ENCODE measurements at regions not wholly inside any gene's neighbourhood (a gene's known extent, or its start where the extent isn't known, plus 50 kb on each side); places are given as distances from the start of the nearest gene placed in this dataset.
"Not testable (repeated sequence)": the region's sequence is repeated elsewhere in the genome, so short reads cannot be mapped to it uniquely, and the experiment has no call there.

GRCh38 chr1:188652678-188653077 lies 1823.9 kb downstream of the PLA2G4A start:
- Mint-ChIP-seq H3K4me3 (no peak overlapping the region), H3K36me3 (no peaks in the 10 kb centered on the region), H3K27ac (no peak overlapping the region), H3K9me3 (no peaks in the 10 kb centered on the region), H3K27me3 (no peaks in the 10 kb centered on the region), H3K4me1 (ENCODE audit: unreplicated experiment) (peaks cover 4% of the 10 kb centered on the region)
- DNase-seq (ENCODE audit: extremely low spot score, unreplicated experiment): no peak
- TF ChIP-seq CTCF (conservative IDR thresholded peaks at IDR 0.05): no peak

GRCh38 chr1:188655966-188656365 lies 1821.7 kb downstream of the BRINP3 start:
- H3K4me3 Mint-ChIP-seq; DNase-seq (ENCODE audit: extremely low spot score, unreplicated experiment); H3K27me3 Mint-ChIP-seq; H3K36me3 Mint-ChIP-seq; H3K27ac Mint-ChIP-seq; H3K9me3 Mint-ChIP-seq; H3K4me1 Mint-ChIP-seq (ENCODE audit: unreplicated experiment): not testable (repeated sequence)

GRCh38 chr1:188660572-188660971 lies 1817.1 kb downstream of the BRINP3 start:
- Mint-ChIP-seq H3K36me3 (no peaks in the 10 kb centered on the region), H3K4me1 (ENCODE audit: unreplicated experiment) (no peaks in the 10 kb centered on the region), H3K4me3 (no peak overlapping the region), H3K27me3 (no peaks in the 10 kb centered on the region), H3K9me3 (no peaks in the 10 kb centered on the region), H3K27ac (no peak overlapping the region)
- DNase-seq (ENCODE audit: extremely low spot score, unreplicated experiment): no peak
- TF ChIP-seq CTCF (conservative IDR thresholded peaks at IDR 0.05): no peak

GRCh38 chr1:188665477-188665876 lies 1812.2 kb downstream of the BRINP3 start:
- no peaks in the 10 kb centered on the region for H3K27me3 Mint-ChIP-seq
- no peak overlapping the region for H3K4me3 Mint-ChIP-seq
- TF ChIP-seq CTCF (conservative IDR thresholded peaks at IDR 0.05): no peak
- H3K4me1 Mint-ChIP-seq (ENCODE audit: unreplicated experiment): no peaks in the 10 kb centered on the region
- peaks cover 5% of the 10 kb centered on the region for H3K9me3 Mint-ChIP-seq
- no peak for DNase-seq (ENCODE audit: extremely low spot score, unreplicated experiment)
- H3K36me3 Mint-ChIP-seq: no peaks in the 10 kb centered on the region
- no peak overlapping the region for H3K27ac Mint-ChIP-seq

- no peak overlapping the region for H3K4me3 Mint-ChIP-seq
- no peak overlapping the region for H3K27ac Mint-ChIP-seq
- peaks cover 6% of the 10 kb centered on the region for H3K9me3 Mint-ChIP-seq
- H3K4me1 Mint-ChIP-seq (ENCODE audit: unreplicated experiment): no peaks in the 10 kb centered on the region
- no peaks in the 10 kb centered on the region for H3K36me3 Mint-ChIP-seq
- H3K27me3 Mint-ChIP-seq: no peaks in the 10 kb centered on the region
- DNase-seq (ENCODE audit: extremely low spot score, unreplicated experiment): no peak
- TF ChIP-seq CTCF (conservative IDR thresholded peaks at IDR 0.05): peak; percentile 43
Observed at GRCh38 chr1:188668083-188668482, 1809.6 kb downstream of the BRINP3 start.

GRCh38 chr1:188669728-188670382 lies 1807.8 kb downstream of the BRINP3 start:
- no peak overlapping the region for H3K27ac Mint-ChIP-seq
- H3K27me3 Mint-ChIP-seq: no peaks in the 10 kb centered on the region
- no peak overlapping the region for H3K4me3 Mint-ChIP-seq
- H3K4me1 Mint-ChIP-seq (ENCODE audit: unreplicated experiment): no peaks in the 10 kb centered on the region
- peaks cover 6% of the 10 kb centered on the region for H3K9me3 Mint-ChIP-seq
- no peaks in the 10 kb centered on the region for H3K36me3 Mint-ChIP-seq
- DNase-seq (ENCODE audit: extremely low spot score, unreplicated experiment): no peak
- no peak for TF ChIP-seq CTCF (conservative IDR thresholded peaks at IDR 0.05)

All from type B pancreatic cell (in vitro differentiated cells).